NCI-H1694 (cell line): ENCODE measurements at regions not wholly inside any gene's neighbourhood (a gene's known extent, or its start where the extent isn't known, plus 50 kb on each side); places are given as distances from the start of the nearest gene placed in this dataset.
"Not testable (repeated sequence)": the region's sequence is repeated elsewhere in the genome, so short reads cannot be mapped to it uniquely, and the experiment has no call there.

Experiments
- DNase-seq: peaks from one replicate; lab custom pipeline; 2025; lab: John Stamatoyannopoulos, UW

GRCh38 chr9:589723-590122 lies 251.8 kb upstream of the DMRT1 start:
- no peak for DNase-seq

- DNase-seq, result no peak
Observed at GRCh38 chr9:591292-591691, 250.2 kb upstream of the DMRT1 start.

- no peak for DNase-seq
Observed at GRCh38 chr9:592225-592624, 249.3 kb upstream of the DMRT1 start.

GRCh38 chr9:592733-593132 lies 248.8 kb upstream of the DMRT1 start:
- DNase-seq, result no peak

GRCh38 chr9:593809-594208 lies 247.7 kb upstream of the DMRT1 start:
- no peak for DNase-seq

GRCh38 chr9:596703-597102 lies 244.8 kb upstream of the DMRT1 start:
- DNase-seq, result no peak

- no peak for DNase-seq
Observed at GRCh38 chr9:600006-600405, 241.5 kb upstream of the DMRT1 start.

GRCh38 chr9:602716-603115 lies 238.8 kb upstream of the DMRT1 start:
- DNase-seq, result no peak

- DNase-seq, result no peak
Observed at GRCh38 chr9:603126-603525, 238.4 kb upstream of the DMRT1 start.

- no peak for DNase-seq
Observed at GRCh38 chr9:607417-607816, 234.1 kb upstream of the DMRT1 start.

- peak; percentile 67 for DNase-seq
Observed at GRCh38 chr9:613771-614347, 227.6 kb upstream of the DMRT1 start.

GRCh38 chr9:614431-614830 lies 227.1 kb upstream of the DMRT1 start:
- no peak for DNase-seq

- DNase-seq, result peak; percentile 43
Observed at GRCh38 chr9:615756-616155, 225.7 kb upstream of the DMRT1 start.

- no peak for DNase-seq
Observed at GRCh38 chr9:616694-617093, 224.8 kb upstream of the DMRT1 start.

GRCh38 chr9:617445-618085 lies 223.9 kb upstream of the DMRT1 start:
- DNase-seq, result no peak

GRCh38 chr9:618478-618877 lies 223.0 kb upstream of the DMRT1 start:
- no peak for DNase-seq

- no peak for DNase-seq
Observed at GRCh38 chr9:621201-621855, 220.2 kb upstream of the DMRT1 start.

- no peak for DNase-seq
Observed at GRCh38 chr9:624935-625500, 216.5 kb upstream of the DMRT1 start.

GRCh38 chr9:625613-626012 lies 215.9 kb upstream of the DMRT1 start:
- no peak for DNase-seq

GRCh38 chr9:626114-626513 lies 215.4 kb upstream of the DMRT1 start:
- DNase-seq, result not testable (repeated sequence)

- peak; percentile 11 for DNase-seq
Observed at GRCh38 chr9:626596-626995, 214.9 kb upstream of the DMRT1 start.

- DNase-seq, result no peak
Observed at GRCh38 chr9:627336-627970, 214.0 kb upstream of the DMRT1 start.

GRCh38 chr9:629146-629545 lies 212.4 kb upstream of the DMRT1 start:
- no peak for DNase-seq
